Neural cell (in vitro differentiated cells): ENCODE measurements at regions not wholly inside any gene's neighbourhood (a gene's known extent, or its start where the extent isn't known, plus 50 kb on each side); places are given as distances from the start of the nearest gene placed in this dataset.

Experiments used
- H2AFZ ChIP-seq: fragments of 200-600, 300-800 bp; sonication (generic), shearing (Covaris generic); 2 replicates; pipeline ENCODE4 v1.6.0; 2014; ENCODE audit warnings: low read depth, mild to moderate bottlenecking, antibody characterized with exemption, low read length, moderate library complexity
- H3F3A ChIP-seq: fragments of 200-600 bp; shearing (Covaris generic); 2 replicates; pipeline ENCODE4 v1.6.1; 2016; ENCODE audit warnings: mild to moderate bottlenecking, moderate library complexity, mixed read lengths, antibody characterized with exemption, low read length; ENCODE audit not compliant: insufficient read depth, poor library complexity, severe bottlenecking
- H3K27ac ChIP-seq: fragments of 200-600, 300-800 bp; sonication (generic), shearing (Covaris generic); 2 replicates; pipeline ENCODE4 v1.5.1; 2014; ENCODE audit warnings: mild to moderate bottlenecking, low read length, moderate library complexity
- H3K27me3 ChIP-seq: fragments of 300-800, 200-600 bp; sonication (generic), shearing (Covaris generic); 2 replicates; pipeline ENCODE4 v1.6.0; 2014; ENCODE audit warnings: mild to moderate bottlenecking, low read depth, low read length, moderate library complexity; ENCODE audit not compliant: insufficient read depth
- H3K36me3 ChIP-seq: fragments of 300-800, 200-600 bp; sonication (generic), shearing (Covaris generic); 2 replicates; pipeline ENCODE4 v1.5.1; 2014; ENCODE audit warnings: mild to moderate bottlenecking, antibody characterized with exemption, low read length, moderate library complexity; ENCODE audit not compliant: insufficient read depth
- H3K4me2 ChIP-seq: fragments of 300-800, 200-600 bp; sonication (generic), shearing (Covaris generic); 2 replicates; pipeline ENCODE4 v1.6.0; 2014; ENCODE audit warnings: mild to moderate bottlenecking, low read length
- H3K4me3 ChIP-seq: fragments of 300-800, 200-600 bp; sonication (generic), shearing (Covaris generic); 2 replicates; pipeline ENCODE4 v1.5.1; 2014; ENCODE audit warnings: mild to moderate bottlenecking, low read length, moderate library complexity
- H3K79me2 ChIP-seq: fragments of 200-600 bp; shearing (Covaris generic); replicated peaks from 2 replicates; pipeline ENCODE4 v1.6.0; 2014; ENCODE audit warnings: mild to moderate bottlenecking, low read length, moderate library complexity; ENCODE audit not compliant: insufficient read depth
- H3K9ac ChIP-seq: fragments of 300-800, 200-600 bp; sonication (generic), shearing (Covaris generic); 2 replicates; pipeline ENCODE4 v1.6.1; 2016; ENCODE audit warnings: mild to moderate bottlenecking, low read length, mixed read lengths
- H3K9me2 ChIP-seq: fragments of 200-600 bp; shearing (Covaris generic); 2 replicates; pipeline ENCODE4 v1.6.1; 2016; ENCODE audit warnings: mild to moderate bottlenecking, low read length, mixed read lengths; ENCODE audit not compliant: insufficient read depth
- H3K9me3 ChIP-seq: fragments of 200-600, 300-800 bp; sonication (generic), shearing (Covaris generic); 2 replicates; pipeline ENCODE4 v1.6.1; 2016; ENCODE audit warnings: mild to moderate bottlenecking, mixed run types, low read length, moderate library complexity, mixed read lengths
- H4K20me1 ChIP-seq: fragments of 200-600 bp; shearing (Covaris generic); 2 replicates; pipeline ENCODE4 v1.6.1; 2016; ENCODE audit warnings: mild to moderate bottlenecking, mixed run types; ENCODE audit not compliant: insufficient read depth
- CTCF ChIP-seq: fragments of 450-650 bp; IDR thresholded peaks from 2 replicates; pipeline ENCODE4 v1.5.1; 2014; ENCODE audit warnings: antibody characterized with exemption, mild to moderate bottlenecking, moderate library complexity; ENCODE audit not compliant: poor library complexity, severe bottlenecking
- EP300 ChIP-seq: fragments of 450-650 bp; conservative IDR thresholded peaks from 2 replicates; pipeline ENCODE4 v1.6.1; 2014; ENCODE audit warnings: antibody characterized with exemption, mild to moderate bottlenecking, moderate library complexity; ENCODE audit not compliant: poor library complexity, severe bottlenecking
- EZH2 ChIP-seq: fragments of 200-600, 300-800 bp; shearing (Covaris generic), sonication (generic); IDR thresholded peaks from 2 replicates; pipeline ENCODE4 v1.6.1; 2014; ENCODE audit warnings: antibody characterized with exemption, low read length, borderline replicate concordance, mild to moderate bottlenecking; ENCODE audit not compliant: insufficient read depth, poor library complexity, severe bottlenecking
- MXI1 ChIP-seq: fragments of 450-650 bp; conservative IDR thresholded peaks from 2 replicates; pipeline ENCODE4 v1.6.1; 2014; ENCODE audit warnings: antibody characterized with exemption, mild to moderate bottlenecking; ENCODE audit not compliant: poor library complexity, severe bottlenecking
- POLR2AphosphoS5 ChIP-seq: IDR thresholded peaks from 2 replicates; pipeline ENCODE4 v1.6.1; 2012
- RAD21 ChIP-seq: fragments of 450-650 bp; conservative IDR thresholded peaks from 2 replicates; pipeline ENCODE4 v1.6.1; 2014; ENCODE audit warnings: antibody characterized with exemption, mild to moderate bottlenecking, moderate library complexity
- SMC3 ChIP-seq: fragments of 450-650 bp; conservative IDR thresholded peaks from 2 replicates; pipeline ENCODE4 v1.6.1; 2014; ENCODE audit warnings: antibody characterized with exemption, mild to moderate bottlenecking, moderate library complexity; ENCODE audit not compliant: poor library complexity
- TAF1 ChIP-seq: IDR thresholded peaks from 2 replicates; pipeline ENCODE4 v1.6.1; 2012; ENCODE audit warnings: low read depth
- TF ChIP-seq, protein P1 (sequence below): IDR thresholded peaks from 2 replicates; pipeline ENCODE4 v1.6.1; 2012; ENCODE audit warnings: borderline replicate concordance

GRCh38 chr16:80404847-80405246, 135.9 kb upstream of the DYNLRB2 start:
- TF ChIP-seq, protein P1, sequence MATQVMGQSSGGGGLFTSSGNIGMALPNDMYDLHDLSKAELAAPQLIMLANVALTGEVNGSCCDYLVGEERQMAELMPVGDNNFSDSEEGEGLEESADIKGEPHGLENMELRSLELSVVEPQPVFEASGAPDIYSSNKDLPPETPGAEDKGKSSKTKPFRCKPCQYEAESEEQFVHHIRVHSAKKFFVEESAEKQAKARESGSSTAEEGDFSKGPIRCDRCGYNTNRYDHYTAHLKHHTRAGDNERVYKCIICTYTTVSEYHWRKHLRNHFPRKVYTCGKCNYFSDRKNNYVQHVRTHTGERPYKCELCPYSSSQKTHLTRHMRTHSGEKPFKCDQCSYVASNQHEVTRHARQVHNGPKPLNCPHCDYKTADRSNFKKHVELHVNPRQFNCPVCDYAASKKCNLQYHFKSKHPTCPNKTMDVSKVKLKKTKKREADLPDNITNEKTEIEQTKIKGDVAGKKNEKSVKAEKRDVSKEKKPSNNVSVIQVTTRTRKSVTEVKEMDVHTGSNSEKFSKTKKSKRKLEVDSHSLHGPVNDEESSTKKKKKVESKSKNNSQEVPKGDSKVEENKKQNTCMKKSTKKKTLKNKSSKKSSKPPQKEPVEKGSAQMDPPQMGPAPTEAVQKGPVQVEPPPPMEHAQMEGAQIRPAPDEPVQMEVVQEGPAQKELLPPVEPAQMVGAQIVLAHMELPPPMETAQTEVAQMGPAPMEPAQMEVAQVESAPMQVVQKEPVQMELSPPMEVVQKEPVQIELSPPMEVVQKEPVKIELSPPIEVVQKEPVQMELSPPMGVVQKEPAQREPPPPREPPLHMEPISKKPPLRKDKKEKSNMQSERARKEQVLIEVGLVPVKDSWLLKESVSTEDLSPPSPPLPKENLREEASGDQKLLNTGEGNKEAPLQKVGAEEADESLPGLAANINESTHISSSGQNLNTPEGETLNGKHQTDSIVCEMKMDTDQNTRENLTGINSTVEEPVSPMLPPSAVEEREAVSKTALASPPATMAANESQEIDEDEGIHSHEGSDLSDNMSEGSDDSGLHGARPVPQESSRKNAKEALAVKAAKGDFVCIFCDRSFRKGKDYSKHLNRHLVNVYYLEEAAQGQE, result no peak
- no peak for TF ChIP-seq CTCF
- TF ChIP-seq POLR2AphosphoS5, result no peak
- no peak for TF ChIP-seq EP300
- no peak for TF ChIP-seq MXI1
- no peak for TF ChIP-seq TAF1
- TF ChIP-seq EZH2, result no peak
- no peak for TF ChIP-seq SMC3
- TF ChIP-seq RAD21, result no peak
- H2AFZ ChIP-seq, result no peak overlapping the region
- no peak overlapping the region for H3K27ac ChIP-seq
- H3K9ac ChIP-seq, result no peak overlapping the region
- H3K9me2 ChIP-seq, result no peaks in the 10 kb centered on the region
- H3K79me2 ChIP-seq, result no peaks in the 10 kb centered on the region
- no peaks in the 10 kb centered on the region for H3K9me3 ChIP-seq
- H3K4me2 ChIP-seq, result no peak overlapping the region
- no peaks in the 10 kb centered on the region for H3K27me3 ChIP-seq
- H3K36me3 ChIP-seq, result no peaks in the 10 kb centered on the region
- H4K20me1 ChIP-seq, result no peaks in the 10 kb centered on the region
- H3F3A ChIP-seq, result no peaks in the 10 kb centered on the region
- no peak overlapping the region for H3K4me3 ChIP-seq

- Histone ChIP-seq H3K27me3 (no peaks in the 10 kb centered on the region), H2AFZ (no peak overlapping the region), H4K20me1 (no peaks in the 10 kb centered on the region), H3K36me3 (no peaks in the 10 kb centered on the region), H3K9ac (no peak overlapping the region), H3K4me2 (no peak overlapping the region), H3K4me3 (no peak overlapping the region), H3K79me2 (no peaks in the 10 kb centered on the region), H3K9me3 (no peaks in the 10 kb centered on the region), H3F3A (no peaks in the 10 kb centered on the region), H3K27ac (no peak overlapping the region), H3K9me2 (no peaks in the 10 kb centered on the region)
- no peak for TF ChIP-seq RAD21
Observed at GRCh38 chr16:80403894-80404293, 136.9 kb upstream of the DYNLRB2 start.

DNA sequence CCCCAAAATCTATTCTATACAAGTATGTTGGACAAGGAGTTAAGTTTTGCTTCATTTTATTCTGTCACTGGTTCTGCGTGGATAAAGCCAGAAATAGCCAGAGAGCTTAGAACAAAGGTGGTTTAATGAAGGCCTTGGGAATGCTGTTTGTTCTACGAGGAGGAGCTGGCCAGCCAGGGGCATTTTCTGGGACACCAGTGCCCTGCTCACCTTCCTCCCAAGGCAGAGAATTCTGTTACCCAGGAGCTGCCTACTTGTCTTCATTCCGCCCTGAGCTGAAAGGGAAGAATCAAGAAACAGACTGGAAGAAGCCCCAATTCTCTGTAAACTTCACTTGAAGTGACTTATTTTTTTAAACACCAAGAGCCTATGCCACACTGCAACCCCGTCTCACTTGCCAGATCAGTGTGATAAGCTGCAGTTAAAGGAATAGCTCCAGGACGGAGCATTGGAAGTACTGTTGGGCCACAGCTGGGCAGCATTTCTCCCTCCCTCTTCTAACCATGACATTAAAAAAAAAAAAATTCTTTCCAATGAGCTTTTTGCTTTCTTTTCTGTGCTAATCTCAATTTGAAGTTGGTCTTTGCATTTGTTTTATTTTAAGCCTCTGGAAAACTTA, 149.8 kb upstream of the DYNLRB2 start:
- H3K4me2 ChIP-seq, result no peak overlapping the region
- TF ChIP-seq RAD21 (no peak), TAF1 (no peak)
- peaks cover 3% of the 10 kb centered on the region for H3K9me3 ChIP-seq
- H3K9me2 ChIP-seq, result no peaks in the 10 kb centered on the region
- H3K79me2 ChIP-seq, result no peaks in the 10 kb centered on the region
- no peak overlapping the region for H3K9ac ChIP-seq
- no peaks in the 10 kb centered on the region for H3K27me3 ChIP-seq
- H2AFZ ChIP-seq, result no peak overlapping the region
- H3K27ac ChIP-seq, result no peak overlapping the region
- H3K4me3 ChIP-seq, result no peak overlapping the region
- H4K20me1 ChIP-seq, result no peaks in the 10 kb centered on the region
- no peaks in the 10 kb centered on the region for H3F3A ChIP-seq
- no peaks in the 10 kb centered on the region for H3K36me3 ChIP-seq
